K562 (cell line): ENCODE measurements at regions not wholly inside any gene's neighbourhood (a gene's known extent, or its start where the extent isn't known, plus 50 kb on each side); places are given as distances from the start of the nearest gene placed in this dataset.

ENCODE experiments used
- ATAC-seq: fragments of 200-7000 bp; cut with Tn5 transposase; 3 replicates; pipeline ENCODE4 v1.9.1; 2020; ENCODE audit warnings: moderate library complexity
- BruUV-seq: library from RNA; stranded (reverse); fragments of 400-500 nt; replicated peaks from 2 replicates; lab custom pipeline; 2021; lab: Mats Ljungman, UMichigan
- CTCF ChIA-PET: fragments of 300-600 bp; formaldehyde crosslinking; extraction: SDS; loops from one replicate; lab custom pipeline; 2021; ENCODE audit warnings: low intra/inter-chr PET ratio; lab: Yijun Ruan, JAX
- POLR2A ChIA-PET: fragments of 300-600, 350-650 bp; sonication (Branson Sonifier 250); formaldehyde crosslinking; extraction: SDS; loops from one replicate; lab custom pipeline; 2021; ENCODE audit warnings: antibody characterized with exemption, inconsistent platforms; lab: Yijun Ruan, JAX
- DNase-seq, 4 experiments: peaks; one replicate each; pipeline versions ENCODE4 v3.0.0 to v3.0.0-alpha.2; 2011 to 2018; ENCODE audit warnings: low spot score in 3 of 4, mixed read lengths in 3 of 4; ENCODE audit errors: extremely low read depth in 1 of 4
- FAIRE-seq: peaks from 2 replicates; lab custom pipeline; 2011; peaks lifted over from hg19 to GRCh38; lab: Jason Lieb, UNC
- H2AFZ ChIP-seq: 2 replicates; pipeline ENCODE4 v1.6.0; 2011; ENCODE audit warnings: low read depth, low read length, control low read depth, inconsistent platforms
- H3K27ac ChIP-seq: fragments of 200-600 bp; 3 replicates; pipeline ENCODE4 v1.8.0; 2011; ENCODE audit warnings: low read depth, mild to moderate bottlenecking, control low read depth, inconsistent platforms, low read length, moderate library complexity, mixed read lengths; ENCODE audit errors: extremely low read depth
- H3K27me3 ChIP-seq, 2 experiments: fragments of 300-600 bp in 1 of 2; 2 replicates in 1 of 2; 3 replicates in 1 of 2; pipeline versions ENCODE4 v1.6.0 to v1.8.0; 2011; ENCODE audit warnings: inconsistent platforms in 2 of 2, low read length in 2 of 2, mild to moderate bottlenecking in 1 of 2, mixed read lengths in 1 of 2, moderate library complexity in 1 of 2; ENCODE audit not compliant: control insufficient read depth in 2 of 2, insufficient read depth in 2 of 2
- H3K36me3 ChIP-seq: fragments of 300-600 bp; 3 replicates; pipeline ENCODE4 v1.8.0; 2011; ENCODE audit warnings: mild to moderate bottlenecking, low read length, inconsistent platforms; ENCODE audit not compliant: control insufficient read depth, insufficient read depth
- H3K4me1 ChIP-seq, 2 experiments: fragments of 200-600 bp in 1 of 2; replicated peaks in 1 of 2; 2 replicates in 1 of 2; 3 replicates in 1 of 2; pipeline versions ENCODE4 v1.5.1 to v1.8.0; 2011; ENCODE audit warnings: inconsistent platforms in 2 of 2, low read length in 2 of 2, mild to moderate bottlenecking in 1 of 2, mixed read lengths in 1 of 2, moderate library complexity in 1 of 2; ENCODE audit not compliant: control insufficient read depth in 2 of 2, insufficient read depth in 2 of 2
- H3K4me2 ChIP-seq: 2 replicates; pipeline ENCODE4 v1.6.1; 2011; ENCODE audit warnings: low read length, control low read depth, inconsistent platforms, mixed read lengths; ENCODE audit not compliant: insufficient read depth
- H3K4me3 ChIP-seq: fragments of 200-600 bp; sonication (generic), shearing (Covaris generic); 2 replicates; pipeline ENCODE4 v1.5.1; 2016; ENCODE audit warnings: control low read depth, inconsistent platforms
- H3K79me2 ChIP-seq: fragments of 200-600 bp; 3 replicates; pipeline ENCODE4 v1.8.0; 2011; ENCODE audit warnings: low read length, inconsistent platforms; ENCODE audit not compliant: control insufficient read depth, insufficient read depth
- H3K9ac ChIP-seq, 2 experiments: 2 replicates each; pipeline versions ENCODE4 v1.6.0 to v1.6.1; 2011; ENCODE audit warnings: low read depth in 2 of 2, low read length in 2 of 2, control low read depth in 1 of 2, inconsistent platforms in 1 of 2, mild to moderate bottlenecking in 1 of 2, mixed read lengths in 1 of 2; ENCODE audit not compliant: insufficient read depth in 1 of 2
- H3K9me1 ChIP-seq: one replicate; pipeline ENCODE4 v1.6.0; 2011; ENCODE audit warnings: inconsistent platforms, mild to moderate bottlenecking, low read length, moderate library complexity; ENCODE audit not compliant: control insufficient read depth, insufficient read depth
- H3K9me3 ChIP-seq: replicated peaks from 2 replicates; pipeline ENCODE4 v1.5.1; 2011; ENCODE audit warnings: low read depth, low read length, inconsistent platforms; ENCODE audit not compliant: control insufficient read depth, insufficient read depth
- H4K20me1 ChIP-seq: replicated peaks from 2 replicates; pipeline ENCODE4 v1.6.1; 2011; ENCODE audit warnings: low read length, inconsistent platforms, mixed read lengths; ENCODE audit not compliant: control insufficient read depth, insufficient read depth
- ARNT ChIP-seq, 2 experiments: fragments of 450-650 bp; IDR thresholded peaks; 2 replicates each; pipeline ENCODE4 v1.6.1; 2016; ENCODE audit warnings: mild to moderate bottlenecking in 1 of 2
- DACH1 ChIP-seq: fragments of 450-650 bp; IDR thresholded peaks from 2 replicates; pipeline ENCODE4 v1.6.1; 2018; ENCODE audit not compliant: partially characterized antibody
- NCOR1 ChIP-seq: fragments of 450-650 bp; IDR thresholded peaks from 2 replicates; pipeline ENCODE4 v1.6.1; 2016; ENCODE audit warnings: mild to moderate bottlenecking, moderate library complexity
- NFE2L1 ChIP-seq: fragments of 450-650 bp; IDR thresholded peaks from 2 replicates; pipeline ENCODE4 v1.6.1; 2016; ENCODE audit warnings: missing genetic modification characterization, low read depth, mild to moderate bottlenecking, missing compliant biosample characterization, moderate library complexity, borderline replicate concordance
- NR2C1 ChIP-seq, 2 experiments: fragments of 450-650 bp; IDR thresholded peaks; 2 replicates each; pipeline ENCODE4 v1.6.1; 2017; ENCODE audit warnings: mild to moderate bottlenecking in 2 of 2, antibody characterized with exemption in 1 of 2, inconsistent platforms in 1 of 2, missing compliant biosample characterization in 1 of 2, missing genetic modification characterization in 1 of 2
- POLR3G ChIP-seq: IDR thresholded peaks from 2 replicates; pipeline ENCODE4 v1.6.1; 2011; ENCODE audit not compliant: insufficient read length, insufficient replicate concordance; ENCODE audit errors: extremely low read depth
- RBM34 ChIP-seq: fragments of 200-400 bp; formaldehyde crosslinking; IDR thresholded peaks from 2 replicates; pipeline ENCODE4 v1.6.1; 2018; ENCODE audit warnings: low read length, borderline replicate concordance; ENCODE audit not compliant: insufficient read depth
- SRF ChIP-seq, 2 experiments: fragments of 250-450, 450-650 bp in 1 of 2; sonication (Bioruptor Pico) in 1 of 2; sonication (generic) in 1 of 2; formaldehyde crosslinking; IDR thresholded peaks; 2 replicates each; pipeline versions ENCODE4 v1.5.0 to v1.5.1; 2020 to 2022; ENCODE audit warnings: mild to moderate bottlenecking in 1 of 2, missing genetic modification reagents in 1 of 2
- TOE1 ChIP-seq, 2 experiments: fragments of 450-650 bp in 1 of 2; sonication (generic) in 1 of 2; formaldehyde crosslinking in 1 of 2; IDR thresholded peaks; 2 replicates each; pipeline versions ENCODE4 v1.7.1 to v1.8.0; 2016 to 2022; ENCODE audit warnings: borderline replicate concordance in 2 of 2, mild to moderate bottlenecking in 2 of 2, antibody characterized with exemption in 1 of 2, inconsistent platforms in 1 of 2, low read depth in 1 of 2, missing genetic modification reagents in 1 of 2, moderate library complexity in 1 of 2
- ZBTB1 ChIP-seq: sonication (generic); formaldehyde crosslinking; IDR thresholded peaks from 2 replicates; pipeline ENCODE4 v1.8.1; 2023; ENCODE audit warnings: missing genetic modification reagents, low read depth, mild to moderate bottlenecking, borderline replicate concordance
- ZNF551 ChIP-seq: fragments of 250-450 bp; sonication (Bioruptor Pico); IDR thresholded peaks from 2 replicates; pipeline ENCODE4 v1.5.0; 2021; ENCODE audit warnings: mild to moderate bottlenecking, moderate library complexity
- ZNF668 ChIP-seq: fragments of 250-450 bp; sonication (Bioruptor Pico); IDR thresholded peaks from 2 replicates; pipeline ENCODE4 v1.8.0; 2022; ENCODE audit warnings: mild to moderate bottlenecking, inconsistent platforms
- WGBS: fragments of 100-300 bp; shearing (Covaris generic); methylation state at CpG from one replicate; pipeline ENCODE4 v1.1.6; 2016; ENCODE audit warnings: low coverage, mixed read lengths; ENCODE audit not compliant: insufficient coverage; ENCODE audit errors: missing lambda C conversion rate; 5-methylcytosine and 5-hydroxymethylcytosine counted together
- in situ Hi-C: fragments of 300-500 bp; cut with MboI; formaldehyde crosslinking; loops from 4 replicates; pipeline ENCODE4 v1.15.0; 2018; ENCODE audit warnings: inconsistent platforms, mixed read lengths
- intact Hi-C: fragments of 100-400 bp; cut with micrococcal nuclease; formaldehyde crosslinking; loops from 2 replicates; pipeline ENCODE4 v1.14.2; 2022
- TF ChIP-seq, protein P1 (sequence below): fragments of 250-450 bp; sonication (Bioruptor Pico); IDR thresholded peaks from 2 replicates; pipeline ENCODE4 v1.8.0; 2022; ENCODE audit warnings: moderate library complexity, mild to moderate bottlenecking, inconsistent platforms

DNA sequence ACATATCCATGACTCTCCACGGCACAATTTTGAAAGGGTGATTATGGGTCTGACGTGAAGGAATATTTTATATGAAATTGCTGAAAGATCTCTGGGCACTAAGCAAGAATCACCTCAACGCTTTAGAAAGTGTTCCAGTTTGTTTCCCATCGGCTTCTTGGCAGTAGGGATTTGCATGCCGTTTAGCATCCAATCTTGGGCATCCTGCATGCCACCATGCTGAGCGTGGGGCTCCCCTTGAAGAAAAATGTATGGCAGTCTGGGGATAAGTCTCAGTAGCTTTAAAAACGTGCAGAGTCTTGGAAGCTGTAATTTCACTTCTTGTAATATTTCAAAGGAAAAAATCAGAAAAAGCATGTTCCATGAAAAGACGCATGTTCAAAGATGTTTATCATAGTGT, 151.7 kb downstream of the DMRT2 start:
- POLR2A ChIA-PET = no interaction called here
- intact Hi-C loops = no loop called here
- Histone ChIP-seq H3K9me3 (no peaks in the 10 kb centered on the region), H3K9ac (no peak overlapping the region), H3K79me2 (no peaks in the 10 kb centered on the region), H3K27ac (no peak overlapping the region), H3K36me3 (no peaks in the 10 kb centered on the region), H2AFZ (no peak overlapping the region), H3K4me3 (no peak overlapping the region), H3K4me1 (no peaks in the 10 kb centered on the region), H4K20me1 (no peaks in the 10 kb centered on the region), H3K9me1 (no peaks in the 10 kb centered on the region), H3K4me2 (no peak overlapping the region), H3K27me3 (no peaks in the 10 kb centered on the region)
- DNase-seq (no peak), ATAC-seq (no peak), FAIRE-seq (no peak)
- CTCF ChIA-PET = no interaction called here
- TF ChIP-seq TOE1 (IDR thresholded peaks at IDR 0.05; ENCODE audit: borderline replicate concordance) = no peak
- TF ChIP-seq TOE1 (CRISPR knock-in tag; IDR thresholded peaks at IDR 0.05; ENCODE audit: borderline replicate concordance, low read depth) = no peak
- no peak for TF ChIP-seq SRF (CRISPR knock-in tag; IDR thresholded peaks at IDR 0.05)
- no peak for TF ChIP-seq DACH1
- TF ChIP-seq POLR3G = no peak
- TF ChIP-seq ARNT (IDR thresholded peaks at IDR 0.05) = no peak
- TF ChIP-seq RBM34 = no peak
- TF ChIP-seq ZNF668 (CRISPR knock-in tag) = no peak
- TF ChIP-seq NFE2L1 (tag) = no peak
- no peak for TF ChIP-seq NR2C1 (IDR thresholded peaks at IDR 0.05)
- no peak for TF ChIP-seq NR2C1 (tag; IDR thresholded peaks at IDR 0.05)
- TF ChIP-seq ZBTB1 (CRISPR knock-in tag) = no peak
- TF ChIP-seq, protein P1, sequence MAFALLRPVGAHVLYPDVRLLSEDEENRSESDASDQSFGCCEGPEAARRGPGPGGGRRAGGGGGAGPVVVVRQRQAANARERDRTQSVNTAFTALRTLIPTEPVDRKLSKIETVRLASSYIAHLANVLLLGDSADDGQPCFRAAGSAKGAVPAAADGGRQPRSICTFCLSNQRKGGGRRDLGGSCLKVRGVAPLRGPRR (CRISPR knock-in tag) = no peak
- TF ChIP-seq ZNF551 (CRISPR knock-in tag) = no peak
- TF ChIP-seq NCOR1 = no peak
- 0% methylated on average over 8 of the region's 8 CpGs for WGBS
- in situ Hi-C loops = no loop called here
- BruUV-seq = no TSS peak
